ENCODE measurements at regions not wholly inside any gene's neighbourhood (a gene's known extent, or its start where the extent isn't known, plus 50 kb on each side); places are given as distances from the start of the nearest gene placed in this dataset.

- Histone ChIP-seq H3K4me2 (ENCODE audit: low read length) (no peak overlapping the region), H2AFZ (ENCODE audit: low read length) (no peak overlapping the region), H3K9me2 (ENCODE audit: low read depth, low read length) (no peaks in the 10 kb centered on the region), H3K27ac (ENCODE audit: low read depth, low read length, poor library complexity, severe bottlenecking) (no peak overlapping the region), H3K9me3 (ENCODE audit: low read length) (no peaks in the 10 kb centered on the region), H3K27me3 (ENCODE audit: insufficient read depth, low read length) (no peaks in the 10 kb centered on the region), H3K36me3 (ENCODE audit: insufficient read depth, low read length) (no peaks in the 10 kb centered on the region), H3K4me3 (ENCODE audit: low read depth, low read length, poor library complexity, severe bottlenecking) (no peak overlapping the region), H3K79me2 (ENCODE audit: insufficient read depth, low read length) (no peaks in the 10 kb centered on the region), H3K9ac (ENCODE audit: low read length) (no peak overlapping the region), H3K4me1 (ENCODE audit: insufficient read depth, low read length, severe bottlenecking) (no peaks in the 10 kb centered on the region), H4K20me1 (ENCODE audit: insufficient read depth, low read length) (no peaks in the 10 kb centered on the region), H3F3A (ENCODE audit: insufficient read depth, low read length) (no peaks in the 10 kb centered on the region)
- TF ChIP-seq EZH2 (IDR thresholded peaks at IDR 0.05; ENCODE audit: borderline replicate concordance, low read length) = no peak
- TF ChIP-seq CTCF (IDR thresholded peaks at IDR 0.05; ENCODE audit: low read length) = no peak
Measured at GRCh38 chr7:145582742-145583303, 533.8 kb upstream of the CNTNAP2 start.

GRCh38 chr7:145557805-145558204, 558.8 kb upstream of the CNTNAP2 start:
- Histone ChIP-seq H3F3A (ENCODE audit: insufficient read depth, low read length) (no peaks in the 10 kb centered on the region), H3K4me3 (ENCODE audit: low read depth, low read length, poor library complexity, severe bottlenecking) (no peak overlapping the region), H3K36me3 (ENCODE audit: insufficient read depth, low read length) (no peaks in the 10 kb centered on the region), H3K9ac (ENCODE audit: low read length) (no peak overlapping the region), H3K79me2 (ENCODE audit: insufficient read depth, low read length) (no peaks in the 10 kb centered on the region), H3K4me2 (ENCODE audit: low read length) (no peak overlapping the region), H2AFZ (ENCODE audit: low read length) (no peak overlapping the region), H3K27ac (ENCODE audit: low read depth, low read length, poor library complexity, severe bottlenecking) (no peak overlapping the region), H4K20me1 (ENCODE audit: insufficient read depth, low read length) (no peaks in the 10 kb centered on the region), H3K4me1 (ENCODE audit: insufficient read depth, low read length, severe bottlenecking) (no peaks in the 10 kb centered on the region), H3K27me3 (ENCODE audit: insufficient read depth, low read length) (no peaks in the 10 kb centered on the region), H3K9me3 (ENCODE audit: low read length) (no peaks in the 10 kb centered on the region), H3K9me2 (ENCODE audit: low read depth, low read length) (no peaks in the 10 kb centered on the region)
- TF ChIP-seq CTCF (IDR thresholded peaks at IDR 0.05; ENCODE audit: low read length) (no peak), EZH2 (IDR thresholded peaks at IDR 0.05; ENCODE audit: borderline replicate concordance, low read length) (no peak)

DNA sequence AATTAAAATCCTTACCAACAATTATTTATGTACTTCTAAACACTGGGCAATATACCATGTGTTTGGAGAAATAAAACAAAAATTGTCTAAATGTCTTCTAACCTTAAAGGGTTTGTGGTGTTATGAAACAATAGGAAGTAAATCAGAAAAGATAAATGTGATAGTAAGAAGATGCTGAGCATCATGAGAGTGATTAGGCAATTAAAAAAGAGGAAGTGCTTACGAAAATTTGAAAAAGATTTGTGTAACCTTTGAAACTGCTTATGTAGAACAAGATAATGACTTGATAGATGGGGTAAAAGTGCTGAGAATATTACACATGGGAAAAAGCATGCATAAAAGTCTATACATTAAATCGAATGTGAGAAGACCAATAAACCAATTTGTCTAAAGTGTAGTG, 573.4 kb upstream of the CNTNAP2 start:
- TF ChIP-seq CTCF (IDR thresholded peaks at IDR 0.05; ENCODE audit: low read length) (no peak), EZH2 (IDR thresholded peaks at IDR 0.05; ENCODE audit: borderline replicate concordance, low read length) (no peak)
- no peak overlapping the region for H3K4me2 ChIP-seq (ENCODE audit: low read length)
- no peaks in the 10 kb centered on the region for H3K27me3 ChIP-seq (ENCODE audit: insufficient read depth, low read length)
- no peaks in the 10 kb centered on the region for H3K36me3 ChIP-seq (ENCODE audit: insufficient read depth, low read length)
- no peak overlapping the region for H3K4me3 ChIP-seq (ENCODE audit: low read depth, low read length, poor library complexity, severe bottlenecking)
- H3K79me2 ChIP-seq (ENCODE audit: insufficient read depth, low read length) = no peaks in the 10 kb centered on the region
- no peak overlapping the region for H3K9ac ChIP-seq (ENCODE audit: low read length)
- no peaks in the 10 kb centered on the region for H3F3A ChIP-seq (ENCODE audit: insufficient read depth, low read length)
- H3K9me2 ChIP-seq (ENCODE audit: low read depth, low read length) = no peaks in the 10 kb centered on the region
- H4K20me1 ChIP-seq (ENCODE audit: insufficient read depth, low read length) = no peaks in the 10 kb centered on the region
- H3K27ac ChIP-seq (ENCODE audit: low read depth, low read length, poor library complexity, severe bottlenecking) = no peak overlapping the region
- H3K4me1 ChIP-seq (ENCODE audit: insufficient read depth, low read length, severe bottlenecking) = no peaks in the 10 kb centered on the region
- no peaks in the 10 kb centered on the region for H3K9me3 ChIP-seq (ENCODE audit: low read length)
- no peak overlapping the region for H2AFZ ChIP-seq (ENCODE audit: low read length)

All from OCI-LY1 (cell line).